Endodermal cell (in vitro differentiated cells): ENCODE measurements at regions not wholly inside any gene's neighbourhood (a gene's known extent, or its start where the extent isn't known, plus 50 kb on each side); places are given as distances from the start of the nearest gene placed in this dataset.
"Not testable (repeated sequence)": the region's sequence is repeated elsewhere in the genome, so short reads cannot be mapped to it uniquely, and the experiment has no call there.

Experiments used
- DNase-seq: peaks from one replicate; pipeline ENCODE4 v3.0.0-alpha.2; 2017
- H3K27ac ChIP-seq: 2 replicates; pipeline ENCODE4 v1.5.1; 2013; ENCODE audit warnings: mild to moderate bottlenecking, low read depth, low read length, moderate library complexity
- H3K27me3 ChIP-seq: 2 replicates; pipeline ENCODE4 v1.6.1; 2013; ENCODE audit warnings: mild to moderate bottlenecking, low read length, moderate library complexity; ENCODE audit not compliant: insufficient read depth, control insufficient read depth, poor library complexity, severe bottlenecking
- H3K36me3 ChIP-seq: 2 replicates; pipeline ENCODE4 v1.7.0; 2013; ENCODE audit warnings: mild to moderate bottlenecking, low read length, moderate library complexity; ENCODE audit not compliant: control insufficient read depth, insufficient read depth
- H3K4me1 ChIP-seq: one replicate; pipeline ENCODE4 v1.7.0; 2013; ENCODE audit warnings: low read length; ENCODE audit not compliant: control insufficient read depth, insufficient read depth
- H3K4me3 ChIP-seq: 2 replicates; pipeline ENCODE4 v1.5.1; 2013; ENCODE audit warnings: mild to moderate bottlenecking, low read length, moderate library complexity
- H3K9ac ChIP-seq: 2 replicates; pipeline ENCODE4 v1.6.1; 2013; ENCODE audit warnings: mild to moderate bottlenecking, low read length, moderate library complexity; ENCODE audit not compliant: poor library complexity, severe bottlenecking; ENCODE audit errors: extremely low read depth
- H3K9me3 ChIP-seq: 2 replicates; pipeline ENCODE4 v1.6.1; 2013; ENCODE audit warnings: mild to moderate bottlenecking, low read length, moderate library complexity; ENCODE audit not compliant: control insufficient read depth
- H3K27ac Mint-ChIP-seq: 2 replicates; pipeline ENCODE4 v1.8.0; 2020; ENCODE audit warnings: mixed read lengths
- H3K27me3 Mint-ChIP-seq: 2 replicates; pipeline ENCODE4 v1.8.0; 2021; ENCODE audit warnings: mild to moderate bottlenecking, mixed read lengths; ENCODE audit not compliant: insufficient read depth
- H3K36me3 Mint-ChIP-seq: 2 replicates; pipeline ENCODE4 v1.8.0; 2020; ENCODE audit warnings: low read depth, mixed read lengths
- H3K4me1 Mint-ChIP-seq: 2 replicates; pipeline ENCODE4 v1.8.0; 2020; ENCODE audit warnings: mixed read lengths
- H3K4me3 Mint-ChIP-seq: 2 replicates; pipeline ENCODE4 v1.8.0; 2020; ENCODE audit warnings: mild to moderate bottlenecking, moderate library complexity, mixed read lengths
- H3K9me3 Mint-ChIP-seq: 2 replicates; pipeline ENCODE4 v1.8.0; 2020; ENCODE audit warnings: mild to moderate bottlenecking, mixed read lengths
- WGBS, 2 experiments: methylation state at CpG; one replicate each; pipeline versions ENCODE4 v1.1.5 to v1.1.7; 2013; ENCODE audit warnings: missing lambda C conversion rate in 2 of 2, mixed read lengths in 1 of 2; ENCODE audit not compliant: insufficient coverage in 1 of 2, insufficient read length in 1 of 2; 5-methylcytosine and 5-hydroxymethylcytosine counted together

DNA sequence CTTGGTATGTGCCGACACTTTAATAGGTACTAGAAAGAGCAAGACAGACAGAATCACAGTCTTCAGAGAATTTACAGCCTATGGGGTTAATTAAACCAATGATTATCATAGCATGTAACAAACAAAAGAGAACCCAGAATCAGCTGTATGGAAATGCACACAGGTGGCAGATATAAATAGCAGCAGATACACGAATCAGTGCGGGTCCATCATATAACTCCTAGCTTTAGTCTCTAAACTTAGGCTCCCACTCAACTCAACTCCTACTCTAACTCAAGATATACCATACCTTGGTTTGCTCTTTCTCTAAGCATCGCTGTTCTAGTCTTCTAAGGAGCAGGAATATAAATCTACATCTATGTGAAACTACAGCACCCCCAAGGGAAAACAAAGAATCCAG lies 132.0 kb upstream of the NBPF26 start:
- H3K9ac ChIP-seq, H3K4me3 ChIP-seq, H3K36me3 Mint-ChIP-seq, H3K36me3 ChIP-seq, H3K4me1 Mint-ChIP-seq, H3K27me3 Mint-ChIP-seq, H3K4me3 Mint-ChIP-seq, H3K27ac Mint-ChIP-seq, H3K4me1 ChIP-seq, H3K9me3 ChIP-seq, H3K9me3 Mint-ChIP-seq, H3K27ac ChIP-seq, H3K27me3 ChIP-seq, DNase-seq: not testable (repeated sequence)
- no CpG with 5 or more reads among the region's 4 CpGs for WGBS, 2 experiments

- not testable (repeated sequence) for H3K9ac ChIP-seq, H3K27me3 ChIP-seq, H3K36me3 ChIP-seq, H3K4me3 Mint-ChIP-seq, H3K36me3 Mint-ChIP-seq, H3K27ac ChIP-seq, H3K27me3 Mint-ChIP-seq, H3K4me3 ChIP-seq, H3K4me1 Mint-ChIP-seq, DNase-seq, H3K27ac Mint-ChIP-seq, H3K9me3 ChIP-seq, H3K4me1 ChIP-seq, H3K9me3 Mint-ChIP-seq
- WGBS, 2 experiments: no CpG with 5 or more reads among the region's 3 CpGs
Measured at GRCh38 chr1:120592943-120593342, 130.8 kb upstream of the NBPF26 start.

DNA sequence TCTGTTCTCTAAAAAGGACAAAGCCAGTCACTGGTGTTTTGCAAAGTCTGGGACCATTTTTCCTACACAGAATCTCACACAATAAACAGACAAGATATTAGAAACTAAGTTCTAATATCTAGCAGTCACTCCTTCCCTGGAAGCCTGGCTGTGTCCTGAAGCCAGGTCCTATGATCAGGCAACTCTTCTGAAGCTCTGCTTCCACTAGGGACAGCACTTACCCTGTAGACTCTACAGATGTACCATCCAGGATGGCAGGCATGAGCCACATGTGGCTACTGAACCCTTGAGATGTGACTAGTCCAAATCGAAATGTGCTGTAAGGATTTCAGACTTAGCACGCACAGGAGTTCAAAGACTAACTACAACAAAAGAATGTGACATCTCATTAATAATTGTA lies 130.1 kb upstream of the NBPF26 start:
- H3K27me3 Mint-ChIP-seq, H3K36me3 ChIP-seq, H3K27ac ChIP-seq, H3K27ac Mint-ChIP-seq, H3K9ac ChIP-seq, H3K4me1 Mint-ChIP-seq, H3K9me3 ChIP-seq, DNase-seq, H3K4me3 Mint-ChIP-seq, H3K4me1 ChIP-seq, H3K36me3 Mint-ChIP-seq, H3K27me3 ChIP-seq, H3K9me3 Mint-ChIP-seq, H3K4me3 ChIP-seq: not testable (repeated sequence)
- no CpG with 5 or more reads among the region's 2 CpGs for WGBS, 2 experiments

GRCh38 chr1:120598331-120598951 lies 125.3 kb upstream of the NBPF26 start:
- DNase-seq, H3K9me3 Mint-ChIP-seq, H3K36me3 Mint-ChIP-seq, H3K27ac Mint-ChIP-seq, H3K36me3 ChIP-seq, H3K9ac ChIP-seq, H3K9me3 ChIP-seq, H3K27me3 ChIP-seq, H3K4me3 ChIP-seq, H3K4me3 Mint-ChIP-seq, H3K4me1 Mint-ChIP-seq, H3K4me1 ChIP-seq, H3K27ac ChIP-seq, H3K27me3 Mint-ChIP-seq: not testable (repeated sequence)
- no CpG with 5 or more reads among the region's 4 CpGs for WGBS, 2 experiments

DNA sequence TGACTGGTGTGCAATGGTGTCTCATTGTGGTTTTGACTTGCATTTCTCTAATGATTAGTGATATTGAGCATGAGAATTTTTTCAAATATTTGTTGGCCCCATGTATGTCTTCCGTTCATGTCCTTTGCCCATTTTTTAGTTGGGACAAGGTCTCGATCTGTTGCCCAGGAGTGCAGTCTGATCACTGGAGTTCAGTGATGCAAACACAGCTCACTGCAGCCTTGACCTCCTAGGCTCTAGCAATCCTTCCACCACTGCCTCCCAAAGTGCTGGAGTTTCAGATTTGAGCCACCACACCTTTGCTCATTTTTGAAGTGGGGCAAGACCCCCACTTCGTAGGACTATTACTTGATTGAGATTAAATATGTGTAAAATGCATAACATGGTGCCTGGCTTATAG lies 124.2 kb upstream of the NBPF26 start:
- WGBS, 2 experiments: no CpG with 5 or more reads among the region's 3 CpGs
- H3K36me3 Mint-ChIP-seq: not testable (repeated sequence)

DNA sequence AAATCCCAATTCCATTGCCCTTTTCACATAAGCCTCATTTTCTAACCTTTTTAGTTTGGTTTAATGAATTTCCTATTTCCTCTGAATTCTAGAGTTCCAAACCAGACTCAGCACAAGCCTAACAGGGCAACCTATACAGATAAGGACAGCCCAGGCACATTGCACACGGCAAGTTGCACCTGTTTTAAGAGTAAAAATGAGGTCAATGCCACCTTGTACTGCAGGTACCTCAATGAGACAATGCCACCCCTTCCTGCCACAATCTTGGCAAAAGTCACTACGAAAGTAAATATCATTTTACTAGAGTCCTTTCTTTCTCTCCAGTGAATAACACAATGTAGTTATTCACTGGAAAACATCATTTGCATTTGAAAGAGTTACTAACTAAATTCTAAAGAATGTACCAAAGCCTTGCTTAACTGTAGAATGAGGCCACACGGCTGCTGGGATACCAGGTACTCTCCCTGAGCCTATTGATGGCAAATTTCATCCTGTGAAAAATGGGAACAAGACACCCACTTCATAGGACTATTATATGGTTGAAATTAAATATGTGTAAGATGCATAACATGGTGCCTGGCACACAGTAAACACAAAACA lies 123.2 kb upstream of the NBPF26 start:
- H3K9me3 Mint-ChIP-seq, H3K27ac Mint-ChIP-seq, H3K4me1 ChIP-seq, H3K36me3 ChIP-seq, H3K27me3 ChIP-seq, H3K4me3 ChIP-seq, H3K4me1 Mint-ChIP-seq, H3K9ac ChIP-seq, H3K36me3 Mint-ChIP-seq, H3K27ac ChIP-seq, DNase-seq, H3K4me3 Mint-ChIP-seq, H3K9me3 ChIP-seq, H3K27me3 Mint-ChIP-seq: not testable (repeated sequence)
- no CpG with 5 or more reads among the region's 3 CpGs for WGBS, 2 experiments

More for the DNA sequence above, 124.2 kb upstream of the NBPF26 start:
- not testable (repeated sequence) for DNase-seq, H3K27ac Mint-ChIP-seq, H3K27me3 Mint-ChIP-seq, H3K9ac ChIP-seq, H3K9me3 ChIP-seq, H3K4me3 Mint-ChIP-seq, H3K4me1 Mint-ChIP-seq, H3K4me1 ChIP-seq, H3K4me3 ChIP-seq, H3K27me3 ChIP-seq, H3K36me3 ChIP-seq, H3K27ac ChIP-seq, H3K9me3 Mint-ChIP-seq

- H3K4me1 Mint-ChIP-seq, H3K36me3 ChIP-seq, H3K27ac Mint-ChIP-seq, H3K4me3 ChIP-seq, H3K27me3 ChIP-seq, H3K4me1 ChIP-seq, H3K36me3 Mint-ChIP-seq, H3K9me3 Mint-ChIP-seq, DNase-seq, H3K4me3 Mint-ChIP-seq, H3K27me3 Mint-ChIP-seq, H3K9me3 ChIP-seq, H3K27ac ChIP-seq, H3K9ac ChIP-seq: not testable (repeated sequence)
- no CpG with 5 or more reads among the region's 3 CpGs for WGBS, 2 experiments
Measured at GRCh38 chr1:120607882-120608281, 115.9 kb upstream of the NBPF26 start.
